ENCODE measurements at regions not wholly inside any gene's neighbourhood (a gene's known extent, or its start where the extent isn't known, plus 50 kb on each side); places are given as distances from the start of the nearest gene placed in this dataset.

DNA sequence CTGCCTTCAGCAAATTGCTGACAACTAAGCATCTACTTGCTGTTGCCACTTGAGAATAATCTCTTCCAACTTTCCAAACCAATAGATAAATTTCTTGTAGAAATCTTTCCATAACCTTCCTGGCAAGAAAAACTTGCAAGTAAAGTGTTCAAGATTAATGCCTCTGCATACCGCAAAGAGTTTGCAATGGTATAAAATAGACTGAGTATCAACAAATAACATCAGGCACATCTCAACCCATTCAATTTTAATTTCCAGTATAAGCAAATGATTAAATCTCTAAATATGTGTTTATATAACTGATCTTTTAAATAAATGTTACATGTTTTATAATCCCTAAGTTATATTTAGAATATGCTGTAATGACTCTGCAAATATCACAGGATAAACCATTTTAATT is 275.2 kb upstream of the AGA start:
- Histone ChIP-seq H3K4me1 (ENCODE audit: control insufficient read depth in 1 of 2, insufficient read depth in 2 of 2, low read length in 2 of 2) (no peaks in the 10 kb centered on the region), H3K4me3 (ENCODE audit: low read depth in 1 of 2, low read length in 2 of 2) (no peak overlapping the region), H3K27me3 (ENCODE audit: control insufficient read depth in 1 of 2, insufficient read depth in 2 of 2, low read length in 2 of 2) (no peaks in the 10 kb centered on the region), H3K9ac (ENCODE audit: low read depth in 1 of 2, low read length in 2 of 2) (no peak overlapping the region), H3K36me3 (ENCODE audit: control insufficient read depth in 1 of 2, insufficient read depth in 2 of 2, low read length in 2 of 2) (no peaks in the 10 kb centered on the region), H3K9me3 (ENCODE audit: control insufficient read depth in 1 of 2, low read length in 2 of 2) (no peaks in the 10 kb centered on the region), H3K27ac (ENCODE audit: low read depth, low read length) (no peak overlapping the region)

DNA sequence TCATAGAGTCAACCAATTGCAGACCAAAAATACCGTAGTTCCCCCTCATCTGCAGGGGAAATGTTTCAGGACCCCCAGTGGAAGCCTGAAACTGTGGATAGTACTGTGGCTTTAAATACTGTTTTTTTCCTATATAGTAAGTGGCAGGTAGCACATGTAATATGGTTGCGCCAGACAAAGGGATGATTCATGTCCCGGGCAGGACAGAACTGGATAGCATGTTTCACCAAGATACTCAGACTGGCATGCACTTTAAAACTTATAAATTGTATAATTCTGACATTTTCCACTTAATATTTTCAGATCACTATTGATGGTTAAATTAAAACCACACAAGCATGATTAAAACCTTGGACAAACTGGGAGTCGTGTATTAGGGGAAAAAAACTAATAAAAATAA is 276.3 kb upstream of the AGA start:
- no peaks in the 10 kb centered on the region for H3K27me3 ChIP-seq (ENCODE audit: control insufficient read depth in 1 of 2, insufficient read depth in 2 of 2, low read length in 2 of 2)
- H3K27ac ChIP-seq (ENCODE audit: low read depth, low read length), result no peak overlapping the region
- H3K9ac ChIP-seq (ENCODE audit: low read depth in 1 of 2, low read length in 2 of 2), result no peak overlapping the region
- no peaks in the 10 kb centered on the region for H3K36me3 ChIP-seq (ENCODE audit: control insufficient read depth in 1 of 2, insufficient read depth in 2 of 2, low read length in 2 of 2)
- H3K4me1 ChIP-seq (ENCODE audit: control insufficient read depth in 1 of 2, insufficient read depth in 2 of 2, low read length in 2 of 2), result no peaks in the 10 kb centered on the region
- no peaks in the 10 kb centered on the region for H3K9me3 ChIP-seq (ENCODE audit: control insufficient read depth in 1 of 2, low read length in 2 of 2)
- H3K4me3 ChIP-seq (ENCODE audit: low read depth in 1 of 2, low read length in 2 of 2), result no peak overlapping the region

DNA sequence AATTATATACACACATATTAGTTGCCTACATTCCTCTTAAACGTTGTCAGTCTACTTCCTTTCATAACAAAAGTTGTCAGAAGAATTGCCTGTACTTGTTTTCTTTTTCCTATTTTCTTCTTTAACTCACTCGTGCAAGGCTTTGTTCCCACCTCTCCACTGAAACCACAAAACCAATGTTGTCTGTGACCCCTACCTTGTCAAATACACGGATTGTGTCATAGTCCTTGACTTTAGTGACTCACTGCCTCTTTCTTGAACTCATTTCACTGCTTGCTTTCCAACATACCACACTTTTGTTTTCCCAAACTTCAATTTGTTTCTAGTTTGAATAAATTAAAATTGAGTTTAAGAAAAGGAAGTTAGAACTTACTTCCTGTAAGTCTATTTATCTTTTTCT is 283.9 kb upstream of the AGA start:
- H3K4me3 ChIP-seq (ENCODE audit: low read depth in 1 of 2, low read length in 2 of 2), result no peak overlapping the region
- H3K27me3 ChIP-seq (ENCODE audit: control insufficient read depth in 1 of 2, insufficient read depth in 2 of 2, low read length in 2 of 2), result no peaks in the 10 kb centered on the region
- H3K36me3 ChIP-seq (ENCODE audit: control insufficient read depth in 1 of 2, insufficient read depth in 2 of 2, low read length in 2 of 2), result no peaks in the 10 kb centered on the region
- H3K9ac ChIP-seq (ENCODE audit: low read depth in 1 of 2, low read length in 2 of 2), result no peak overlapping the region
- no peak overlapping the region for H3K27ac ChIP-seq (ENCODE audit: low read depth, low read length)
- no peaks in the 10 kb centered on the region for H3K4me1 ChIP-seq (ENCODE audit: control insufficient read depth in 1 of 2, insufficient read depth in 2 of 2, low read length in 2 of 2)
- no peaks in the 10 kb centered on the region for H3K9me3 ChIP-seq (ENCODE audit: control insufficient read depth in 1 of 2, low read length in 2 of 2)

DNA sequence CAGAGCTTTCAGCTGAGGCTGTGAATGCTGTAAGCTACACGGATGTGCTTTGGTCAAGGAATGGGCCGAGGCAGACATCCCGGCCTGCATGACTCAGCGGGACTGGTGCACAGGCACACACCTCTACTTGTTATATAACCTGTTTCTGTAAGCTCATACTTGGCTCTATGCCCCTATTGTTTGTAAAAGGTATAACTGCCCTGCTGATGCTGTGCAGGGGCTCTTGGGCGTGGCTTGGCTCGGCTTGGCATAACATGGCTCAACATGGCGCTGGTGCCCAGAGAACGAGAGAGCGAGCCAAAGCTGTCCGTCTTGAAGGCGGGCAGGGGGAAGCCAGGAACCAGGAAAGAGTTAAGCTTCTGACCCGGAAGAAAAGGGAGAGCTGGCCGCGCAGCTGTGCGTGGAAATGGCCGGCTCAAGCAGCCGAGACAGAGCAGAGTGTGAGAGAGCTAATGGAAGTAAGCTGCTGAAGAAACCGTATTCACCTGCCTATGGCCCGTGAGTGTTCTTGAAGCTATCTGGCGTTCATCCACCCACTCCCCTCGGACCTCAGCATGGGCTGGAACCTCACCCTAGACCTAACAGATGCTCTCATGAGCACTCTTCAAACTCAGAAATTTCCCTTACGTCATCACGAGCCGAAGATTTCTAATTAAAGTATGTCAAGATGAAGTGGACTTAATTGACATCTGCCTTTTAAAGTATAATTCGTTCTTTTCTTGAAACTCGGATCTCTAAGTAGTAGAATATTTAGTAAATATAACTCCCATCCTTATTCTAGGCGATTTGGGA is 286.3 kb upstream of the AGA start:
- no peaks in the 10 kb centered on the region for H3K27me3 ChIP-seq (ENCODE audit: control insufficient read depth in 1 of 2, insufficient read depth in 2 of 2, low read length in 2 of 2)
- H3K27ac ChIP-seq (ENCODE audit: low read depth, low read length), result no peak overlapping the region
- no peak overlapping the region for H3K9ac ChIP-seq (ENCODE audit: low read depth in 1 of 2, low read length in 2 of 2)
- H3K36me3 ChIP-seq (ENCODE audit: control insufficient read depth in 1 of 2, insufficient read depth in 2 of 2, low read length in 2 of 2), result no peaks in the 10 kb centered on the region
- no peak overlapping the region for H3K4me3 ChIP-seq (ENCODE audit: low read depth in 1 of 2, low read length in 2 of 2)
- H3K9me3 ChIP-seq (ENCODE audit: control insufficient read depth in 1 of 2, low read length in 2 of 2), result peaks cover 0 to 3% of the 10 kb centered on the region in 2 donors
- H3K4me1 ChIP-seq (ENCODE audit: control insufficient read depth in 1 of 2, insufficient read depth in 2 of 2, low read length in 2 of 2), result no peaks in the 10 kb centered on the region

DNA sequence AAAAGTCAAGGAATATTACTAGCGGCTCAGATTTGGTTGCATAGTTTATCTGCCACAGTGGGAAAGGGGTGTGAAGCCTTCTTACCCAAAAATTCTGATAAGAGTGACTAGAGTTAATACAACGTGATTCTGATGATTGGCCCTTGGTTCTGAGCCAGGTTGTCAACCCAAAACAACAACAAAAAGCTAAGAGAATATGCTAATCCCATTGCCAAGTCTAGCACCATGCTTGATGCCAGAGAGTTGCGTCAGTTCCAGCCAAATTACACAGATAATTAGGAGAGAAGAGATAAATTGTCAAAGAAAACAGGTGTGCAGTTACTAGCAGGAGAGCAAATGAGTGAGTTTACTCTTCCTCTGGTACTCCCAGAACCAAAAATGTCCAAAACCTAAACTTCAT is 287.4 kb upstream of the AGA start:
- Histone ChIP-seq H3K27ac (ENCODE audit: low read depth, low read length) (no peak overlapping the region), H3K9me3 (ENCODE audit: control insufficient read depth in 1 of 2, low read length in 2 of 2) (peaks cover 0 to 3% of the 10 kb centered on the region in 2 donors), H3K36me3 (ENCODE audit: control insufficient read depth in 1 of 2, insufficient read depth in 2 of 2, low read length in 2 of 2) (no peaks in the 10 kb centered on the region), H3K27me3 (ENCODE audit: control insufficient read depth in 1 of 2, insufficient read depth in 2 of 2, low read length in 2 of 2) (no peaks in the 10 kb centered on the region), H3K4me1 (ENCODE audit: control insufficient read depth in 1 of 2, insufficient read depth in 2 of 2, low read length in 2 of 2) (no peaks in the 10 kb centered on the region), H3K4me3 (ENCODE audit: low read depth in 1 of 2, low read length in 2 of 2) (no peak overlapping the region), H3K9ac (ENCODE audit: low read depth in 1 of 2, low read length in 2 of 2) (no peak overlapping the region)

DNA sequence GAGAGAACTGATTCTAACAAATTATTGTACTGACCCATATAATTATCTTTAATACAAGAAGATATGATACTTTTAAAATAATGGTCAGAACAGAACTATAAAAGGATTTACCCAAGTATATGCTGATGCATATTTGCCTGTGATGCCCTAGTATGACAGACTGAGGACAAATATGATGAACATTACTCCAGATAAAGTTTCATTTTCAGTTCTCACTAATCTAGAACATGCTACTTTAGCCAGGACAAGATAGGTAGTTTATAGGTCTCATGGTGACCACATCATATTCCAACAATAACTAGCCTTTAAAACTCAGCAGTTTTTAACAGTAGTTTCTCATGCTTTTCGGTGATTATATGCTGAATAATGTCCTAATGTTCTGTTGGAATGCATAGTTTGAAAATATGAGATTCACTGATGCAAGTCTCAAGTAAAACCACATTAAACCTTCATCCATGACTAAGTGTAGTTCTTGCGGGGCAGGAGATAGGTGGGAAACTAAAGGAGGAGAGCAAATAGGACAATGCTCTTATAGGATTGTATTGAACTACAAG is 295.2 kb upstream of the AGA start:
- H3K36me3 ChIP-seq (ENCODE audit: control insufficient read depth in 1 of 2, insufficient read depth in 2 of 2, low read length in 2 of 2), result no peaks in the 10 kb centered on the region
- H3K27me3 ChIP-seq (ENCODE audit: control insufficient read depth in 1 of 2, insufficient read depth in 2 of 2, low read length in 2 of 2), result no peaks in the 10 kb centered on the region
- no peak overlapping the region for H3K9ac ChIP-seq (ENCODE audit: low read depth in 1 of 2, low read length in 2 of 2)
- no peak overlapping the region for H3K27ac ChIP-seq (ENCODE audit: low read depth, low read length)
- H3K4me3 ChIP-seq (ENCODE audit: low read depth in 1 of 2, low read length in 2 of 2), result no peak overlapping the region
- H3K4me1 ChIP-seq (ENCODE audit: control insufficient read depth in 1 of 2, insufficient read depth in 2 of 2, low read length in 2 of 2), result no peaks in the 10 kb centered on the region
- H3K9me3 ChIP-seq (ENCODE audit: control insufficient read depth in 1 of 2, low read length in 2 of 2), result no peaks in the 10 kb centered on the region

DNA sequence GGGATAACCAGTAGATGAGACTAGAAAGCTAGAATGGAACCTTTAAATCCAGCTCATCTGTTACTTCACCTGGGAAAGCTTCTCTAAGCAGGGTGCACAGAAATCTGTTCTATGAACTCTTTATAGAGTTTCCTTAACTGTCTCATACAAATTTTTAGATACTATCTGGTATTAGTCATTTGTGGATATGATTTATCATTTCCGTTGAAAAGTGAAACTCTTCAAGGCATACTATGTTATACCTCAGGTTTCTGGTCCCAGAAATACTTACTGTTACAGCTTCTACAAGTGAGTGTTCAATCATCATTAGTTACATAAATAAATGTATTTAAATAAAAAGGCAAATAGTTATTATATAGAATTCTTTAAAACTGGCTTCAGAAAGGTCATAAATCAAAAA is 298.3 kb upstream of the AGA start:
- Histone ChIP-seq H3K9ac (ENCODE audit: low read depth in 1 of 2, low read length in 2 of 2) (no peak overlapping the region), H3K4me1 (ENCODE audit: control insufficient read depth in 1 of 2, insufficient read depth in 2 of 2, low read length in 2 of 2) (no peaks in the 10 kb centered on the region), H3K9me3 (ENCODE audit: control insufficient read depth in 1 of 2, low read length in 2 of 2) (no peaks in the 10 kb centered on the region), H3K27me3 (ENCODE audit: control insufficient read depth in 1 of 2, insufficient read depth in 2 of 2, low read length in 2 of 2) (no peaks in the 10 kb centered on the region), H3K27ac (ENCODE audit: low read depth, low read length) (no peak overlapping the region), H3K4me3 (ENCODE audit: low read depth in 1 of 2, low read length in 2 of 2) (no peak overlapping the region), H3K36me3 (ENCODE audit: control insufficient read depth in 1 of 2, insufficient read depth in 2 of 2, low read length in 2 of 2) (no peaks in the 10 kb centered on the region)

DNA sequence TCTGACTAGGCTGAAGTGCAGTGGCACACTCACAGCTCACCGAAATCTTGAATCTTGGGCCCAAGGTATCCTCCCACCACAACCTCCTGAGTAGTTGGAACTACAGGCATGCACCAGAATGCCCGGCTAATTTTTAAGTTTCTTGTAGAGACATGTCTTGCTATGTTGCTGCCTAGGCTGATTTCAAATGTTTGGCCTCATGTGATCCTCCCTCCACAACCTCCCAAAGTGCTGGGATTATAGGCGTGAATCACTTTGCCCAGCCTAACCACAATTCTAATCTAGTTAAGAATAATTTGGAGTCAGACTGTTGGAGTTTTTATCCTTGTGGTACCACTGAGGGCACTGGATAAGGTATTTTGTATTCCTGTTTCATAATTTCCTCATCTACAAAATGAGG is 317.5 kb upstream of the AGA start:
- Histone ChIP-seq H3K27me3 (ENCODE audit: control insufficient read depth in 1 of 2, insufficient read depth in 2 of 2, low read length in 2 of 2) (no peaks in the 10 kb centered on the region), H3K4me1 (ENCODE audit: control insufficient read depth in 1 of 2, insufficient read depth in 2 of 2, low read length in 2 of 2) (no peaks in the 10 kb centered on the region), H3K36me3 (ENCODE audit: control insufficient read depth in 1 of 2, insufficient read depth in 2 of 2, low read length in 2 of 2) (no peaks in the 10 kb centered on the region), H3K4me3 (ENCODE audit: low read depth in 1 of 2, low read length in 2 of 2) (no peak overlapping the region), H3K9ac (ENCODE audit: low read depth in 1 of 2, low read length in 2 of 2) (no peak overlapping the region), H3K27ac (ENCODE audit: low read depth, low read length) (no peak overlapping the region), H3K9me3 (ENCODE audit: control insufficient read depth in 1 of 2, low read length in 2 of 2) (no peaks in the 10 kb centered on the region)

DNA sequence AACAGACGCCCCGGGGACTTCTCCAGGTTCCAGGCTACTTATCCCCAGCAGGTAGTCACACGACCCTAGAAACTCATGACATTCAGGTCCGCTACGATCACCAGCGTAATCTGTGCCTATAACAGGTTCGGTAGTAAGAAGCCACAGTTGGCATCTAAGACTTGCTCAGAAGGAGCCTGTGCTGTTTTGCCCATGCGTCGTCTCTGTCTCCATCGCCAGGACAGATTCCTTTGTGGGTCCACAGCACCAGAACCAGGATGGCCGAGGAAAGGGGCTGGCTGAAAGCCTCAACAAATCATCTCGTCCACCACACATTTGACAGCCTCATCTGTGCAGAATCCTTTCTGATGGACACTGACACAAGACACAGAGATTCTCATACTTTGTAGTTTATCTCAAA is 319.5 kb upstream of the AGA start:
- no peaks in the 10 kb centered on the region for H3K4me1 ChIP-seq (ENCODE audit: control insufficient read depth in 1 of 2, insufficient read depth in 2 of 2, low read length in 2 of 2)
- no peaks in the 10 kb centered on the region for H3K9me3 ChIP-seq (ENCODE audit: control insufficient read depth in 1 of 2, low read length in 2 of 2)
- H3K9ac ChIP-seq (ENCODE audit: low read depth in 1 of 2, low read length in 2 of 2), result no peak overlapping the region
- H3K27me3 ChIP-seq (ENCODE audit: control insufficient read depth in 1 of 2, insufficient read depth in 2 of 2, low read length in 2 of 2), result no peaks in the 10 kb centered on the region
- H3K36me3 ChIP-seq (ENCODE audit: control insufficient read depth in 1 of 2, insufficient read depth in 2 of 2, low read length in 2 of 2), result no peaks in the 10 kb centered on the region
- H3K27ac ChIP-seq (ENCODE audit: low read depth, low read length), result no peak overlapping the region
- no peak overlapping the region for H3K4me3 ChIP-seq (ENCODE audit: low read depth in 1 of 2, low read length in 2 of 2)

DNA sequence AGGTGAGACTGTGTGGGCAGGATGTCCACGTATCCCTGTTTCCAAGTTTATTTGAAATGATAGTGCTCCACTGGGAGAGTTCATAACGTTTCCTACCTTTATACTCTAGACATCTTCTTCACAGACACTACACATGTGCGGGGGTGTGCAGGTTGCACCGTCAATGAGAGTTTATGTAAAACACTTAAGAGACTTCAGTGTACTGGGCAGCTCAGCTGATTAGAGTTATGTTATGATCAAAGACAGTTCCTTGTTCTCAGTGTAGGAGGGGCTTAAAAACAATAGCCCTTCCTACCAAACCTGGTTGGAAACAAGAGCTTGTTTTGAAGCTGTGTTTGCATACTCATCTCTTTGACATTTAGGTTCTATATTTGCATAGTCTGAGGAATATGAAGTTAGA is 326.9 kb upstream of the AGA start:
- Histone ChIP-seq H3K4me3 (ENCODE audit: low read depth in 1 of 2, low read length in 2 of 2) (no peak overlapping the region), H3K9me3 (ENCODE audit: control insufficient read depth in 1 of 2, low read length in 2 of 2) (no peaks in the 10 kb centered on the region), H3K9ac (ENCODE audit: low read depth in 1 of 2, low read length in 2 of 2) (no peak overlapping the region)

More for the DNA sequence above, 326.9 kb upstream of the AGA start:
- Histone ChIP-seq H3K36me3 (ENCODE audit: control insufficient read depth in 1 of 2, insufficient read depth in 2 of 2, low read length in 2 of 2) (no peaks in the 10 kb centered on the region), H3K4me1 (ENCODE audit: control insufficient read depth in 1 of 2, insufficient read depth in 2 of 2, low read length in 2 of 2) (no peaks in the 10 kb centered on the region), H3K27ac (ENCODE audit: low read depth, low read length) (no peak overlapping the region), H3K27me3 (ENCODE audit: control insufficient read depth in 1 of 2, insufficient read depth in 2 of 2, low read length in 2 of 2) (no peaks in the 10 kb centered on the region)
